GM21825 (cell line): ENCODE measurements at regions not wholly inside any gene's neighbourhood (a gene's known extent, or its start where the extent isn't known, plus 50 kb on each side); places are given as distances from the start of the nearest gene placed in this dataset.
"Not testable (repeated sequence)": the region's sequence is repeated elsewhere in the genome, so short reads cannot be mapped to it uniquely, and the experiment has no call there.

Source experiments
- ATAC-seq: cut with Tn5 transposase; IDR thresholded peaks from one replicate; pipeline ENCODE4 v1.9.1; 2021; ENCODE audit warnings: mild to moderate bottlenecking, moderate library complexity; ENCODE audit not compliant: unreplicated experiment

DNA sequence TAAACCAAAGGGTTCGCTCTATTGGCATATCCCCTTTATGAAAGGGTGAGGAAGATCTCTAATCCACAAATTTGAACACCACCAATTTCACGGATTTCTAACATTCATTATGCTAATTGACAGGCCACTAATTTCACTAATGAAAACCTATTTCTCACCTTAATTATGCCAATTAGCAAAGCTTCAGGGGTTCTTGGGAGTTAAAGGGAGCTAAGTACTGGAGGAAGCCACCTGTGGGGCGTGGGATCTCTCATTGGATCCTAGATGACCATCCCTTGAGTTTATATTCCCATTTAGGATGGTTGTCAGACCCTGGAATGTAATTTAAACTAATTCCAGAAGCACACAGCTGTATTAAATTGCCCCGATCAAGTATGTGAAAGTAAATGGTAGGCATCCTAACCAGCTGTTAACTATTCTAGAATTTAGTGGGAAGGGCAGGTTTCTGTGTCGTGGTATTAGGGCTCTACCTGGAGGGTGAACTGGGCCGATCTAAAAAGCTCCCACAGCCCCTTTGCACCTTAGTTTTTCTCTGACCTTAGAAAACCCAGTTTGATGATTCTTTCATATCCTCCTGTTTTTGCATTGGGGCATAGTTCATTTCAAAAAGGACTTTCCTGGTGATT, 77.1 kb downstream of the C9orf152 start:
- ATAC-seq = no peak

DNA sequence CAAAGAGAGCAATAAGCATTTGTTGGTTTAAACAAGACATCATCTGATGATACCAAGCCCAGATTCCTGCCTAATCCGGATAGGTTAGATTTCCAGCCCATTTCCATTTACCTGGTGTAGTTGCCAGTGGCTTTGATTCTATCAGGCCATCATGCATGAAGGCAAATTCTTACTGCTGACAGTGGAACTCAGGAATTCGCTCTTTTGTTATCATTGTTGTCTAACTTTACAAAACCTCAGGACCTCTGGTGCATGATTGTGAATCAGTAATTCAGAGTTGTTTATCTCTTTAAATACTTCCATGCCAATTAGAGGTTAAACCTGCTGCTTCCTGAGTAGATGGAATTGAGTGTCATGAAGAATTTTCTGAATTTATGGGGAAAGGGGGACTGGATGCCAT, 76.5 kb downstream of the C9orf152 start:
- no peak for ATAC-seq

DNA sequence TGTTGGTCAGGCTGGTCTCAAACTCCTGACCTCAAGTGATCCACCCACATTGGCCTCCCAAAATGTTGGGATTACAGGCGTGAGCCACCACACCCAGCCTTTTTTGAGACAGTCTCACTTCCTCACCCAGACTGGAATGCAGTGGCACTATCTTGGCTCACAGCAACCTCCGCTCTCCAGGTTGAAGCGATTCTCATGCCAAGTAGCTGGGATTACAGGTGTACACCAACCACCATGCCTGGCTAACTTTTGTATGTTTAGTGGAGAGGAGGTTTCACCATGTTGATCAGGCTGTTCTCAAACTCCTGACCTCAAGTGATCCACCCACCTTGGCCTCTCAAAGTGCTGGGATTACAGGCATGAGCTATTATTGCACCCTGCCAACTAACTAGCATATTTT, 75.4 kb downstream of the C9orf152 start:
- not testable (repeated sequence) for ATAC-seq

DNA sequence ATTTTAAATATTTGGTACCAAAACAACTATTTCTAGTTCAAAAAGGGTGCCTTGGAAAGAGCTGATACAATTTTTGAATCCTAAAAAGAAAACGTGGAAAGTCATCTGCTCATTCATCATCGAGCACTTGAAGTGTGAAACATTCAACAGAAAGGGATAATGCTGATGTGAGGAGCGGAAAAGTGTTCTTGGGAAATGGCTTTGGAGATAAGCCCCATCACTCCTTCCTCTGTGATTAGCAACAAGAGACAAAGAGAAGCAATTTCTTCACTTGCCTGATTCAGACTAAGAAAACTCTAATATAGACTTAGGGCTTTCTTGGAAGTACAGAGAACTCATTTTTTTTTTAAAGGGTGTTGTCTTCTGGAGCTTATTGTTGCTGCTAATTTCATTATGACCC, 74.9 kb downstream of the C9orf152 start:
- ATAC-seq = no peak

DNA sequence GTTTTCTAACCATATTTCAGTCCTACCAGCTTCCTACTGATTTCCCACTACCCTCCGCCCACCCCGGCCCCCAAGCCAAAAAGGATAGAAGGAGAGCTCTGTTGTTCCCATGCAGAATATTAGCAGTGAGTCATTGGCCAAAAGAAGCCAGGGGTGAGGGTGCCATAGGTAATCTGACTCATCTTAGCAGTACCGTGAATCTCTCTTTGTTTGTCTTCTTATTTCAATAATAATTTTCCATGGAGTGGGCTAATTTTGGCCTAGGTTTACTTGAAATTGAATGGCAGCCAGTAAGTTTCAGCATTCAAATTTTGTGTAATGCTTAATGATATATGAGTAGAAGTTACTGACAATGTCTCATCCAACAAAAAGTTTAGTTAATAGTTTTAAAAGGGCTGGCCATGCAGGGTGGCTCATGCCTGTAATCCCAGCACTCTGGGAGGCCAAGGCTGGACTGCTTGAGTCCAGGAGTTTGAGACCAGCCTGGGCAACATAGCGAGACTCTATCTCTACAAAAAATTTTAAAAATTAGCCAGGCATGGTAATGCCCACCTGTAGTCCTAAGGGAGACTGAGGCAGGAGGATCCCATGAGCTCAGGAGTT, 74.2 kb downstream of the C9orf152 start:
- no peak for ATAC-seq

DNA sequence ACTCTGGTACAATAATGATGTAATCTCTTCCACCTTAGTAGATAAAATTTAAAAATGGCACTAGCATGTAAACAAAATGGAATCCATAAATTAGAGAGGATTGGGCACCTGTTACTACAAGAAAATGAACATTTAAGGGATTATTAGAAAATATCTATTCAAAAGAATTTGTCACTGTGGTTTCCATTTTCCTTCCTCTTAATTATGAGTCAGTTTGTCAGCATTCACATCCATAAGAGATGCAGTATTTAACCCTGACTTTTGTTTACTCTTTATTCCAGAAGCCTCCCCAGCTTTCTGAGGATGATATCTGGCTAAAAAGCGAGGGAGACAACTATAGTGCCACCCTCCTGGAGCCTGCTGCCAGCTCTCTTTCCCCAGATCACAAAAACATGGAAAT, 72.1 kb downstream of the C9orf152 start:
- no peak for ATAC-seq

DNA sequence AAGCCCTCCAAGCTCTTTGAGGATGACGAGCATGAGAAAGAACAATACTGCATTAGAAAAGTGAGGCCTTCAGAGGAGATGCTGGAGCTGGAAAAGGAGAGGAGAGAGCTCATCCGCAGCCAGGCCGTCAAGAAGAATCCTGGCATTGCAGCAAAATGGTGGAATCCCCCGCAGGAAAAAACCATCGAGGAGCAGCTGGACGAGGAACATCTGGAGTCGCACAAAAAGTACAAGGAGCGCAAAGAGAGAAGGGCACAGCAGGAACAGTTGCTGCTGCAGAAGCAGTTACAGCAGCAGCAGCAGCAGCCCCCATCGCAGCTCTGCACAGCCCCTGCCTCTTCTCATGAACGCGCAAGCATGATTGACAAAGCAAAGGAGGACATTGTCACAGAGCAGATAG, 71.2 kb downstream of the C9orf152 start:
- no peak for ATAC-seq

DNA sequence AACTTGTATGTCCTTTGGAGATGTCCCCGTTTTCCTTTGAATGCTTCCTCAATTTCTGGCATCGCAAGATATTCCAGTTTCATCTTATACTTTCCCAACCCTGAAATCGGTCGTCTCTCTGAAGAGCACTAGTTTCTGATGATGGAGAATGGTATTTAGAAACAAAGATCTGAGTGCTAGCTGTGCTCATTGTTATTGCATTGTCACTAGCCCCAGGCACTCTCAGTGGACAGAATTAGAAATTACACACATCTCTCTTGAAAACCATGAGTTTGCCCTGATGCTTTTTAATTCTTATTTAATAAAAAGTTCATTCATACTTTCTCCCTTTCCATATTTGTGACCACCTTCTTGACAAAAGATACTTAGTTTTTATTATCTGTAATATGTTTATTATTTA, 67.7 kb downstream of the C9orf152 start:
- ATAC-seq = no peak

DNA sequence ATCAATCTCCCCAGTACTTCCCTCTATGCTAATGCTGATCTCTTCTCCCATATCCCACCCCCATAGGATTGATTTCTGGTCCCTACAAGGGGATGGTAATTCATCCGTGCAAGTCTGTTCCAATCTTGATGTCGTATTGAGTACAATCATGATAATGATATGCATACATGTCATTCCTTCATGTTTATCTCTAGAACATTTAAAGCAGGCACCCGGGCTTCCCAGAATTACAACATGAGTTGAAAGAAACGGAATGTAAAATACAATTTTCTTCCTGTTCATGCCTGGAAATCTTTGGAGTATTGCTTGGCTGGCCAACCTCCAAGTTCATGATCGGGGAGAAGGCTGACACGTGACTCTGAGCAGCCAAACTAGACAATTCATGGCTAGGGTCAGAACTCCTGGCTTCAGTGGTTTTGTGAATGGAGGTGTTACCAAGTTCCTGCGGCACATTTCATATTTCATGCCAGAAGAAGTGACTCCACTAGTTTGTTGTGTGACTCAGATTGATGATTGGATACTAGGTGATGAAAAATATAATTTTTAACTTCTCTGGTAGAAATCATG, 66.6 kb downstream of the C9orf152 start:
- ATAC-seq = no peak

DNA sequence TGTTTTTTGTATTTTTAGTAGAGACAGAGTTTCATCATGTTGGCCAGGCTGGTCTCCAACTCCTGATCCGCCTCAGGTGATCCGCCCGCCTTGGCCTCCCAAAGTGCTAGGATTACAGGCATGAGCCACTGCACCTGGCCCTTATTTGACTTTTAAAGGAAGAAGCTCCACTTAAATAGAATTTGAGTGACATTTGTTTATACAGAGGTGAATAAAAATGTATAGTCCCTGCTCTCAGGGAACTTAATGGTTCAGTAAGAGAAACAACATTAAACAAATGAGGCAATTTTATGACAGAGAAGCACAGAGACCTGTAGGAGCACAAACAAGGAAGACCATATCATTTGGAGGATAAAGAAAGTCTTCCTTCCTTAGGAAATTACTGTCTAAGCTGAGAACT, 65.7 kb downstream of the C9orf152 start:
- ATAC-seq = no peak

DNA sequence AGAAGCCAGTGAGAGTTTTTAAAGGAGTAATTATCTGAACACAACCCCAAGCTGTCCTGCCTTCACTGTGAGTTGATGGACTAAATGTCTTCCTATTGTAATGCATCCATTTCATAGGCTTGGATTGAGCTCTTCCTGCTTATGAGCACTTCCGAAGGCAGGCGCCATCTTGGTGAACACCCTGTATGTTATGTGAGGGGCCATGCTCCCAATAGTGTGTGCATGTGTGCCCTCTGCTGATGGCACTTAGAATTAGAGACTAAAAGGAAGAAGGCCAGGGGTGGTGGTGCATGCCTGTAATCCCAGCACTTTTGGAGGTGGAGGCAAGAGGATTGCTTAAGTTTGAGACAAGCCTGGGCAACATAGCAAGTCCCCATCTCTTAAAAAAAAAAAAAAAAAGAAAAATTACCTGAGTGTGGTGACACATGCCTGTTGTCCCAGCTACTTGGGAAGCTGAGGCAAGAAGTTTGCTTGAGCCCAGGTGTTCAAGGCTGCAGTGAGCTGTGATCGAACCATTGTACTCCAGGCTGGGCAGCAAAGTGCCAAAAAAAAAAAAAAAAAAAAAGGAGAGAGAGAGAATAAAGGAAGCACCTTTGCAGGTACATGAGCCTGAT, 65.0 kb downstream of the C9orf152 start:
- no peak for ATAC-seq

DNA sequence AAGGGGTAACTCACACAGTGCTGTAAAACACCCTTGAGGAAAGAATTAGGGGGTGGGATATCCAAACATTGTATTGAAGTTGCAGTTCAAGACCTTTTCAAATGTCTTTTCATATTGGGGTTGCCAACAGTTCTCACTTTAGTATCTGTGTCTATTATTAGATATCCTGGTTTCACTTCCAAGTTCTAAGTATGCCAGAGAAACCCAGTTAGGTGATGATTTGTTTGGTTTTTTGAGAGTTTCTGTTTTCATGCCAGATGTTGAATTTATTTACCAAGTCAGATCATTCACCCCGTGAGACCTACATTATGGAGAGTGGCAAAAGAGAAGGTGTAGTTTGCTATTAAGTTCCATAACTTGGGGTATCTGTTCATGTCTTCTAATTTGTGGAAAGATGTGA, 64.5 kb downstream of the C9orf152 start:
- ATAC-seq = peak; percentile 37

DNA sequence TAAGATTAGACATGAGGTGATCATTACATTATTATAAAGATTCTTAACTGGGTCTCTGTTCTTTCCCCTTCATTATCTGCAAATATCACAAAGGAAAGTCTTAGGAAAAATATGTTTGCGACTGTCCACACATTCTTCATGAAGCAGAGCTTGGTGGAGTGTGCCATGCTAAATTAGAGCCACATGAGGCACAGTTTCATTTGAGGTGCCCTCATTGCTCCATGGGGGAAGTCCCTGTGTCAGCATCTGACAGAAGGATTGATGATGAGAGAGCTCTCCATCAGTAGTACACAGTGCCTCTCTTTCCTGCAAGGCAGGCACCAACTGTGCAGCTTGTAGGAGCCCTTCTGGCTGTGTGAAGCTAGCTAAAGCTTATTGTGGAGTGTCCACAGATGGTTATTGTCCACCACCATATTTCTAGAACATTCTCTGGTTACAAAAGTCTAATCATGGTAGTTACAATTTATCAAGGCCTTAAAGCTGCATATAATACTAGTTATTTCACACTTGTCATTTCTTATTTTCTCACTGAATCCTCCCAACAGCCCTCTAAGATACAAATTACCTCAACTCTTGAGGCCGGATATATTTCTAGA, 63.9 kb downstream of the C9orf152 start:
- peak; percentile 61 for ATAC-seq

DNA sequence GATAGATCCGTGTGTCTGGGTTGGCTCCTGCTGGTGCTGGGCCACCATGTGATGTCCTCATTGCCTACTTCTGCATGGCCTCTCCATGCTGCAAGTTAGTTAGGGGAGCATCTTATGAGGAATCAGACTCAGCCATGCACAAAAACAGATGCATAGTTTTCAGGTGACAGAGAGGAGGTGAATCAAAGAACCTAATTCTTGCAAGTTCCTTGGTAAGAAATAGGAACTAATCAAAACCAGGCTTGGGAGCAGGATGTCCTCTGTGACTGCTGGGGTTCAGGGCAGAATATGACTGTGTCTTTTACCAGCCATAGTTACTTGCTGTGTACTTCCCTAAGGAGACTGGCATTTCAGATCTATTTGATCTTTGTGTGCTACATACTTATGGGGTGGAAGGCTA, 61.6 kb downstream of the C9orf152 start:
- ATAC-seq = no peak

DNA sequence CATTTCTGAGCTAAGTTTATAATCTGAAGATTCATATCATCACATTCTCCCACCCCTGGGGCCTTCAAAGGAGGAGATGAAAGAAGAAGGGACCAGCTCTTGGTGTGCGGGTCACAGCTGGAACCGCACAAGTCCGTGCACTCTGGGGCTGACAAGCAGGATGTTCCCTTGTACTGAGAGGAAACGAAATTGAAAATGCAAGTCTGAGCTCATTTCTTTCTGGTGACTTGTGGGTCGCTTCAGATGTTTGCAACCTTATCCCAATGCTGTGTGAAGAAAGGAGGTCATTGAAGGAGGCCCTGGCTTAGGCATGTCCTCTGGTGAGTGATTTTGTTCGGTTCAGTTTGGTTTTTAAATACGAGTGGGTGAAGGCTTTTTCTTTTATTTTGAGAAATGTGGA, 59.6 kb downstream of the C9orf152 start:
- ATAC-seq = peak; percentile 74

DNA sequence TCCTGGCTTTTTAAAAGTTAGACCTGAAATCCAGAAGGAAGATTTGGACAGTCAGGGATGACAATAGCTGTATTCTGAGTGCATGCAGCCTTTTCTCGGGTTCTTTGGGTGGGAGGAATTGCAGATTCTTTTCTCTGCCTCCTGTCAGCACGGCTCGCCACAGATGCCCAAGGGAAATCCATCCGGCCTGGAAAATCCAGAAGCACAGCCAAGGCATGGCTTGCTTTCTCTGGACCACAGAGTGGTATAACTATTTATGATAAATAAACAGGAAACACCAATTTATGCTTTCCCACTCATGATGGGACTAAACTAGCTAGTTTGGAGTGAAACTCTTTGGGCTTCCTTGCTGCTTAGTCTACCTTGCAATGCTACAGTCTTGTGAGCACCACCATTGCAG, 59.1 kb downstream of the C9orf152 start:
- no peak for ATAC-seq
